Myocyte (in vitro differentiated cells): ENCODE measurements at regions not wholly inside any gene's neighbourhood (a gene's known extent, or its start where the extent isn't known, plus 50 kb on each side); places are given as distances from the start of the nearest gene placed in this dataset.
"Not testable (repeated sequence)": the region's sequence is repeated elsewhere in the genome, so short reads cannot be mapped to it uniquely, and the experiment has no call there.

ENCODE experiments used
- DNase-seq: peaks from one replicate; pipeline ENCODE4 v3.0.0-alpha.2; 2012; ENCODE audit warnings: low read depth

GRCh38 chr4:186813377-186814068, 89.9 kb upstream of the FAT1 start:
- DNase-seq, result no peak

- DNase-seq, result no peak
These were observed 90.9 kb upstream of the FAT1 start for GRCh38 chr4:186814535-186815070.

GRCh38 chr4:186819342-186820086, 95.9 kb upstream of the FAT1 start:
- no peak for DNase-seq

- DNase-seq, result peak; percentile 86
These were observed 96.8 kb upstream of the FAT1 start for GRCh38 chr4:186820391-186820891.

- DNase-seq, result no peak
These were observed 100.3 kb upstream of the FAT1 start for GRCh38 chr4:186823989-186824388.

- DNase-seq, result no peak
These were observed 101.4 kb upstream of the FAT1 start for GRCh38 chr4:186825069-186825468.

GRCh38 chr4:186826006-186826405, 102.3 kb upstream of the FAT1 start:
- no peak for DNase-seq

GRCh38 chr4:186826846-186827533, 103.3 kb upstream of the FAT1 start:
- DNase-seq, result no peak

GRCh38 chr4:186827534-186827897, 103.9 kb upstream of the FAT1 start:
- DNase-seq, result no peak

- DNase-seq, result no peak
These were observed 105.4 kb upstream of the FAT1 start for GRCh38 chr4:186829097-186829496.

GRCh38 chr4:186829740-186830449, 106.2 kb upstream of the FAT1 start:
- DNase-seq, result peak; percentile 68

GRCh38 chr4:186831574-186831973, 107.9 kb upstream of the FAT1 start:
- DNase-seq, result no peak

GRCh38 chr4:186832906-186833305, 109.2 kb upstream of the FAT1 start:
- no peak for DNase-seq

- DNase-seq, result not testable (repeated sequence)
These were observed 113.8 kb upstream of the FAT1 start for GRCh38 chr4:186837463-186837862.

GRCh38 chr4:186838295-186838694, 114.6 kb upstream of the FAT1 start:
- DNase-seq, result no peak

GRCh38 chr4:186839122-186840037, 115.7 kb upstream of the FAT1 start:
- DNase-seq, result peak; percentile 64

GRCh38 chr4:186840222-186840701, 116.6 kb upstream of the FAT1 start:
- no peak for DNase-seq

GRCh38 chr4:186840771-186841301, 117.2 kb upstream of the FAT1 start:
- no peak for DNase-seq

- peak; percentile 90 for DNase-seq
These were observed 120.5 kb upstream of the FAT1 start for GRCh38 chr4:186844059-186844681.
